Osteoblast (primary cell): ENCODE measurements at regions not wholly inside any gene's neighbourhood (a gene's known extent, or its start where the extent isn't known, plus 50 kb on each side); places are given as distances from the start of the nearest gene placed in this dataset.

Experiments
- DNase-seq: peaks from one replicate; pipeline ENCODE4 v3.0.0; 2011; ENCODE audit warnings: low spot score, mixed read lengths; ENCODE audit not compliant: insufficient read length; ENCODE audit errors: missing footprints
- H2AFZ ChIP-seq: 2 replicates; pipeline ENCODE4 v1.6.0; 2011; ENCODE audit warnings: mild to moderate bottlenecking, low read length
- H3K27ac ChIP-seq: 2 replicates; pipeline ENCODE4 v1.5.1; 2011; ENCODE audit warnings: mild to moderate bottlenecking, low read depth, low read length, moderate library complexity
- H3K27me3 ChIP-seq: 2 replicates; pipeline ENCODE4 v1.6.0; 2012; ENCODE audit warnings: mild to moderate bottlenecking, control low read depth, inconsistent platforms, low read length, moderate library complexity; ENCODE audit not compliant: insufficient read depth
- H3K36me3 ChIP-seq: 2 replicates; pipeline ENCODE4 v1.5.1; 2011; ENCODE audit warnings: mild to moderate bottlenecking, low read length, control low read depth, moderate library complexity; ENCODE audit not compliant: insufficient read depth
- H3K4me1 ChIP-seq: 2 replicates; pipeline ENCODE4 v1.5.1; 2011; ENCODE audit warnings: mild to moderate bottlenecking, low read length, control low read depth, moderate library complexity; ENCODE audit not compliant: insufficient read depth
- H3K4me2 ChIP-seq: 2 replicates; pipeline ENCODE4 v1.6.0; 2011; ENCODE audit warnings: mild to moderate bottlenecking, low read length; ENCODE audit not compliant: insufficient read depth
- H3K4me3 ChIP-seq: fragments of 200-600 bp; sonication (generic); 3 replicates; pipeline ENCODE4 v1.5.1; 2012; ENCODE audit warnings: mild to moderate bottlenecking, low read length, inconsistent platforms; ENCODE audit not compliant: insufficient read depth
- H3K79me2 ChIP-seq: 2 replicates; pipeline ENCODE4 v1.6.0; 2012; ENCODE audit warnings: mild to moderate bottlenecking, low read length, control low read depth, inconsistent platforms; ENCODE audit not compliant: insufficient read depth
- H3K9me3 ChIP-seq: 2 replicates; pipeline ENCODE4 v1.5.1; 2011; ENCODE audit warnings: low read depth, low read length, control low read depth
- H4K20me1 ChIP-seq: 2 replicates; pipeline ENCODE4 v1.6.0; 2012; ENCODE audit warnings: mild to moderate bottlenecking, low read length, control low read depth; ENCODE audit not compliant: insufficient read depth
- TF ChIP-seq, protein P1 (sequence below): IDR thresholded peaks from 2 replicates; pipeline ENCODE4 v1.5.1; 2011; ENCODE audit warnings: mild to moderate bottlenecking, low read depth, low read length, moderate library complexity; ENCODE audit errors: extremely low read depth

DNA sequence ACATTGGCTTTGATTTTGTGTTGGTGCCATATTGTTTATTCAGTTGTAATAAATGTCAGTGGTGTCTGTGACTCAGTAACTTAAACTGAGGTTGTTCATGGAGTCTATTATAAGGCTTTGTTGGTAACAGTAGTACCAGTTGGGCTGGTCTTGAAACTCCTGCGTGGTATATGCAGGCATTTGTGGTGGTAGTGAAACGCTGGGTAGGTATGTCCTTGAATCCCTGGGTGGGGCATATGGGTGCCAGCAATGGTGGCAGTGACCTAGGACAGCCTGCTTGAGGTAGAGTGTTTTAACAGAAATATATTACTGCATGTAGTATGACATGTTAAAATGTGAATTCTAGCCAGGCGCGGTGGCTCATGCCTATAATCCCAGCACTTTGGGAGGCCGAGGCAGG is 1058.5 kb upstream of the SEMA6A start:
- Histone ChIP-seq H3K4me2 (no peak overlapping the region), H3K79me2 (no peaks in the 10 kb centered on the region), H2AFZ (no peak overlapping the region), H4K20me1 (no peaks in the 10 kb centered on the region), H3K4me1 (no peaks in the 10 kb centered on the region), H3K9me3 (no peaks in the 10 kb centered on the region), H3K27ac (no peak overlapping the region), H3K27me3 (no peaks in the 10 kb centered on the region), H3K36me3 (no peaks in the 10 kb centered on the region), H3K4me3 (no peak overlapping the region)
- no peak for DNase-seq
- TF ChIP-seq, protein P1, sequence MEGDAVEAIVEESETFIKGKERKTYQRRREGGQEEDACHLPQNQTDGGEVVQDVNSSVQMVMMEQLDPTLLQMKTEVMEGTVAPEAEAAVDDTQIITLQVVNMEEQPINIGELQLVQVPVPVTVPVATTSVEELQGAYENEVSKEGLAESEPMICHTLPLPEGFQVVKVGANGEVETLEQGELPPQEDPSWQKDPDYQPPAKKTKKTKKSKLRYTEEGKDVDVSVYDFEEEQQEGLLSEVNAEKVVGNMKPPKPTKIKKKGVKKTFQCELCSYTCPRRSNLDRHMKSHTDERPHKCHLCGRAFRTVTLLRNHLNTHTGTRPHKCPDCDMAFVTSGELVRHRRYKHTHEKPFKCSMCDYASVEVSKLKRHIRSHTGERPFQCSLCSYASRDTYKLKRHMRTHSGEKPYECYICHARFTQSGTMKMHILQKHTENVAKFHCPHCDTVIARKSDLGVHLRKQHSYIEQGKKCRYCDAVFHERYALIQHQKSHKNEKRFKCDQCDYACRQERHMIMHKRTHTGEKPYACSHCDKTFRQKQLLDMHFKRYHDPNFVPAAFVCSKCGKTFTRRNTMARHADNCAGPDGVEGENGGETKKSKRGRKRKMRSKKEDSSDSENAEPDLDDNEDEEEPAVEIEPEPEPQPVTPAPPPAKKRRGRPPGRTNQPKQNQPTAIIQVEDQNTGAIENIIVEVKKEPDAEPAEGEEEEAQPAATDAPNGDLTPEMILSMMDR, result no peak

GRCh38 chr5:117624201-117624600 is 1049.6 kb upstream of the SEMA6A start:
- Histone ChIP-seq H3K27me3 (no peaks in the 10 kb centered on the region), H3K27ac (no peak overlapping the region), H2AFZ (no peak overlapping the region), H3K79me2 (no peaks in the 10 kb centered on the region), H3K4me3 (no peak overlapping the region), H3K9me3 (no peaks in the 10 kb centered on the region), H3K4me1 (no peaks in the 10 kb centered on the region), H3K36me3 (no peaks in the 10 kb centered on the region), H3K4me2 (no peak overlapping the region), H4K20me1 (no peaks in the 10 kb centered on the region)
- no peak for DNase-seq
- TF ChIP-seq, protein P1, result no peak

DNA sequence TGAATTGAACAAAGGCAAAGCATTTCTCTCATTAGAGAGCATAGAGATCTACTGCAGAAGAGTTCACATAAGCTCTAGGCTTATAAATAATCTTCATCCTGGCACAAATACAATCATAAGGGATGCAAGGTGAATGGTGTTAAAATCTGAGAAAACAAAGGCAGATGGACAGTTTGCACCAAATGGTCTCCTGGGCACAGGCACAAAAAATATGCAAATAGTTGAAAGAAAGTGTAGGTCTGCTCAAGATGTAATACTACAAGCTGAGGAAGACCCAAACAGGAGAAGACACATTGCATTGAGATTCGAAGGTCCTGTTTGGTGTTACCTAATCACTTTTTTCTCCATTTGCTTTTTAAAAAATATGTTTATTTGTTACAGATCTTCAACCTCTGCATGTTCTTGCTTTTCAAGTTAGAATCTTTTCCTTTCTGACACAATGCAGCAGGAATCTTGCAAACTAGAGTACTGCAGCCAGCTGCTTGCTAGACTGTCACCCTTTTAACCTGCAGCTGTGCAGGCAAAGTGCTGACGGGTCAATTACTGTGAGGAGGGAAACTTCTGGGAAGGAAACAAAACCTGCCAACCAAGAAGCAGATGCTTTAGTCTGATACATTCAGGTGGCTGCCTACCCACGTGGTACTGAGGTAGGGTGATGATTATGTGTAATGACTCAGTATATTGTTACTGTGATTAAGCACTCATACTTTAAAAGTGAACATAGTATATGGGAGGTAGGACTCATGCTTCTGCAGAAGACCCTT is 1048.6 kb upstream of the SEMA6A start:
- no peaks in the 10 kb centered on the region for H3K4me1 ChIP-seq
- no peak overlapping the region for H3K27ac ChIP-seq
- no peaks in the 10 kb centered on the region for H4K20me1 ChIP-seq
- no peaks in the 10 kb centered on the region for H3K79me2 ChIP-seq
- no peaks in the 10 kb centered on the region for H3K9me3 ChIP-seq
- H3K36me3 ChIP-seq, result no peaks in the 10 kb centered on the region
- TF ChIP-seq, protein P1, result no peak
- no peaks in the 10 kb centered on the region for H3K27me3 ChIP-seq
- no peak for DNase-seq
- no peak overlapping the region for H2AFZ ChIP-seq
- no peak overlapping the region for H3K4me2 ChIP-seq
- no peak overlapping the region for H3K4me3 ChIP-seq

DNA sequence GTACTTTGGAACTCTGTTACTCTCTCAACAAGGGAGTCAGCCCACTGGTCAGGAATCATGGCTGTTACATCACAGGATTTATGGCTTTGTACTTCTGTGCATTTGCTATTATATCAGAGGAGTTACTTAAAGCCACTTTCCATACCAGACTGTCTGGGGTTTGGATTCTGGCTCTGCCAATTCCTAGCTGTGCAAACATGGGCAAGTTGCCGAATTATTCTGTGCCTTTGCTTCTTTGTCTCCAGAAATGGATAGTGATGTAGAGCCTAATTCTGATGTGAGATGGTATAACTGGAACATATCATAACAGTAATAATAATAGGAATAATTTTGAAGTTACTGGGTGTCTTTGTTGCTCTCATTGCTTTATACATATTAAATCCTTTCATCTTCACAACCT is 1047.3 kb upstream of the SEMA6A start:
- Histone ChIP-seq H3K4me3 (no peak overlapping the region), H3K36me3 (no peaks in the 10 kb centered on the region), H4K20me1 (no peaks in the 10 kb centered on the region), H3K79me2 (no peaks in the 10 kb centered on the region), H3K27ac (no peak overlapping the region), H2AFZ (no peak overlapping the region), H3K4me1 (no peaks in the 10 kb centered on the region), H3K9me3 (no peaks in the 10 kb centered on the region), H3K4me2 (no peak overlapping the region), H3K27me3 (no peaks in the 10 kb centered on the region)
- no peak for DNase-seq
- TF ChIP-seq, protein P1, result no peak
